ENCODE measurements at regions not wholly inside any gene's neighbourhood (a gene's known extent, or its start where the extent isn't known, plus 50 kb on each side); places are given as distances from the start of the nearest gene placed in this dataset.

- TF ChIP-seq, protein P1, sequence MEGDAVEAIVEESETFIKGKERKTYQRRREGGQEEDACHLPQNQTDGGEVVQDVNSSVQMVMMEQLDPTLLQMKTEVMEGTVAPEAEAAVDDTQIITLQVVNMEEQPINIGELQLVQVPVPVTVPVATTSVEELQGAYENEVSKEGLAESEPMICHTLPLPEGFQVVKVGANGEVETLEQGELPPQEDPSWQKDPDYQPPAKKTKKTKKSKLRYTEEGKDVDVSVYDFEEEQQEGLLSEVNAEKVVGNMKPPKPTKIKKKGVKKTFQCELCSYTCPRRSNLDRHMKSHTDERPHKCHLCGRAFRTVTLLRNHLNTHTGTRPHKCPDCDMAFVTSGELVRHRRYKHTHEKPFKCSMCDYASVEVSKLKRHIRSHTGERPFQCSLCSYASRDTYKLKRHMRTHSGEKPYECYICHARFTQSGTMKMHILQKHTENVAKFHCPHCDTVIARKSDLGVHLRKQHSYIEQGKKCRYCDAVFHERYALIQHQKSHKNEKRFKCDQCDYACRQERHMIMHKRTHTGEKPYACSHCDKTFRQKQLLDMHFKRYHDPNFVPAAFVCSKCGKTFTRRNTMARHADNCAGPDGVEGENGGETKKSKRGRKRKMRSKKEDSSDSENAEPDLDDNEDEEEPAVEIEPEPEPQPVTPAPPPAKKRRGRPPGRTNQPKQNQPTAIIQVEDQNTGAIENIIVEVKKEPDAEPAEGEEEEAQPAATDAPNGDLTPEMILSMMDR (IDR thresholded peaks at IDR 0.05; ENCODE audit: extremely low read depth, low read depth, low read length), result no peak
- no peak overlapping the region for H3K4me3 ChIP-seq (ENCODE audit: insufficient read depth, low read length)
- no peaks in the 10 kb centered on the region for H4K20me1 ChIP-seq (ENCODE audit: insufficient read depth, low read length)
- H3K4me1 ChIP-seq (ENCODE audit: insufficient read depth, low read length), result no peaks in the 10 kb centered on the region
- H3K79me2 ChIP-seq (ENCODE audit: insufficient read depth, low read length), result no peaks in the 10 kb centered on the region
- no peak overlapping the region for H2AFZ ChIP-seq (ENCODE audit: low read length)
- DNase-seq (ENCODE audit: insufficient read length, low spot score, missing footprints), result no peak
- no peak overlapping the region for H3K27ac ChIP-seq (ENCODE audit: low read depth, low read length)
- no peaks in the 10 kb centered on the region for H3K27me3 ChIP-seq (ENCODE audit: insufficient read depth, low read length)
- H3K9me3 ChIP-seq (ENCODE audit: low read depth, low read length), result no peaks in the 10 kb centered on the region
- H3K4me2 ChIP-seq (ENCODE audit: insufficient read depth, low read length), result no peak overlapping the region
- no peaks in the 10 kb centered on the region for H3K36me3 ChIP-seq (ENCODE audit: insufficient read depth, low read length)
Measured at GRCh38 chr2:12081481-12082210, 335.2 kb downstream of the LPIN1 start.

DNA sequence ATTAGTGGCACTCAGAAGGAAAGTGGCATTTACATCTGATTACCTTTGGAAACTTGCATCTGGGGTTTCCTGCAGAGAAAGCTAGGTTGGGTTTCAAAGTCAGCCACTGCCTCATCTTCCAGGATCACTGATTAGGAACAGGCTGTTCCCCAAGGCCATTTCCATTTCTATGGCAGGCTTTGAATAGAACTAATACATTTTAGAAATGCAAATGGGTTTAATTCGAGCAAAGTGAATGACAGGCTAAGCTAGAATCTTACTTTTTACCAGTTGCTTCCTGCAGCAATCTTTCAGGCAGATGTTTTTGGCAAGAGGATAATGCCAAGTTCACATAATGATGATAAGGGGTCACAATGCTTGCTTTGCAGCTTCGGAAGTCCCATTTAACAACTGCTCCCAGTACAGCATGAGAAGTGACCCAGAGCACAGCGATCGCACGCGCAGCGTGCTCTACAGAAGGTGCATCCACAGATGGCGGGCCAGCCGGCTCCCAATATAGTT, 336.7 kb downstream of the LPIN1 start:
- Histone ChIP-seq H3K4me2 (ENCODE audit: insufficient read depth, low read length) (no peak overlapping the region), H3K36me3 (ENCODE audit: insufficient read depth, low read length) (no peaks in the 10 kb centered on the region), H3K4me3 (ENCODE audit: insufficient read depth, low read length) (no peak overlapping the region), H4K20me1 (ENCODE audit: insufficient read depth, low read length) (no peaks in the 10 kb centered on the region), H2AFZ (ENCODE audit: low read length) (no peak overlapping the region), H3K27ac (ENCODE audit: low read depth, low read length) (no peak overlapping the region), H3K79me2 (ENCODE audit: insufficient read depth, low read length) (no peaks in the 10 kb centered on the region), H3K9me3 (ENCODE audit: low read depth, low read length) (no peaks in the 10 kb centered on the region), H3K4me1 (ENCODE audit: insufficient read depth, low read length) (no peaks in the 10 kb centered on the region), H3K27me3 (ENCODE audit: insufficient read depth, low read length) (no peaks in the 10 kb centered on the region)
- no peak for DNase-seq (ENCODE audit: insufficient read length, low spot score, missing footprints)
- TF ChIP-seq, protein P1 (IDR thresholded peaks at IDR 0.05; ENCODE audit: extremely low read depth, low read depth, low read length), result no peak

DNA sequence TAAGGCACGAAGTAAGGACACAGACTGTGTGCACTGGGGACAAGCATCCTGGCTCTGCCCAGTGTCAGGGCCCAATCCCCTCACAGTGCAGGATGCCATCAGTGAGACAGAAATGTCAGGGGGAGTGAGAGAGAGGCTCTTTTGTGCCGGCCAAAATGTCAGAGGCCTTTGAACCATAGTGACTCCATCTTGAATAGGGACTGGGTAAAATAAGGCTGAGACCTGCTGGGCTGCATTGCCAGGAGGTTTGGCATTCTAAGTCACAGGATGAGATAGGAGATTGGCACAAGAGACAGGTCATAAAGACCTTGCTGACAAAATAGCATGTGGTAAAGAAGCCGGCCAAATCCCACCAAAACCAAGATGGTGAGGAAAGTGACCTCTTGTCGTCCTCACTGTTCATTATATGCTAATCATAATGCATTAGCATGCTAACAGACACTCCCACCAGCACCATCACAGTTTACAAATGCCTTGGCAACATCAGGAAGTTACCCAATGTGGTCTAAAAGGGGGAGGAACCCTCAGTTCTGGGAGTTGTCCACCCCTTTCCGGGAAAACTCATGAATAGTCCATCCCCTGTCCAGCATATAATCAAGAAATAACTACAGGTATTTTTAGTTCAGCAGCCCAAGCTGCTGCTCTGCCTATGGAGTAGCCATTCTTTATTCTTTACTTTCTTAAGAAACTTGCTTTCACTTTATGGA, 337.4 kb downstream of the LPIN1 start:
- Histone ChIP-seq H4K20me1 (ENCODE audit: insufficient read depth, low read length) (no peaks in the 10 kb centered on the region), H3K4me2 (ENCODE audit: insufficient read depth, low read length) (no peak overlapping the region), H3K9me3 (ENCODE audit: low read depth, low read length) (no peaks in the 10 kb centered on the region), H3K27ac (ENCODE audit: low read depth, low read length) (no peak overlapping the region), H3K27me3 (ENCODE audit: insufficient read depth, low read length) (no peaks in the 10 kb centered on the region), H3K79me2 (ENCODE audit: insufficient read depth, low read length) (no peaks in the 10 kb centered on the region), H3K36me3 (ENCODE audit: insufficient read depth, low read length) (no peaks in the 10 kb centered on the region), H3K4me1 (ENCODE audit: insufficient read depth, low read length) (no peaks in the 10 kb centered on the region), H2AFZ (ENCODE audit: low read length) (no peak overlapping the region), H3K4me3 (ENCODE audit: insufficient read depth, low read length) (no peak overlapping the region)
- no peak for DNase-seq (ENCODE audit: insufficient read length, low spot score, missing footprints)
- TF ChIP-seq, protein P1 (IDR thresholded peaks at IDR 0.05; ENCODE audit: extremely low read depth, low read depth, low read length), result no peak

- peaks cover 19% of the 10 kb centered on the region for H3K4me1 ChIP-seq (ENCODE audit: insufficient read depth, low read length)
- TF ChIP-seq, protein P1 (IDR thresholded peaks at IDR 0.05; ENCODE audit: extremely low read depth, low read depth, low read length), result no peak
- no peaks in the 10 kb centered on the region for H3K36me3 ChIP-seq (ENCODE audit: insufficient read depth, low read length)
- no peaks in the 10 kb centered on the region for H3K79me2 ChIP-seq (ENCODE audit: insufficient read depth, low read length)
- no peaks in the 10 kb centered on the region for H3K27me3 ChIP-seq (ENCODE audit: insufficient read depth, low read length)
- DNase-seq (ENCODE audit: insufficient read length, low spot score, missing footprints), result no peak
- no peak overlapping the region for H3K4me3 ChIP-seq (ENCODE audit: insufficient read depth, low read length)
- H4K20me1 ChIP-seq (ENCODE audit: insufficient read depth, low read length), result no peaks in the 10 kb centered on the region
- H3K27ac ChIP-seq (ENCODE audit: low read depth, low read length), result no peak overlapping the region
- H3K4me2 ChIP-seq (ENCODE audit: insufficient read depth, low read length), result no peak overlapping the region
- H2AFZ ChIP-seq (ENCODE audit: low read length), result no peak overlapping the region
- no peaks in the 10 kb centered on the region for H3K9me3 ChIP-seq (ENCODE audit: low read depth, low read length)
Measured at GRCh38 chr2:12087175-12087574, 340.7 kb downstream of the LPIN1 start.
